ENCODE measurements at regions not wholly inside any gene's neighbourhood (a gene's known extent, or its start where the extent isn't known, plus 50 kb on each side); places are given as distances from the start of the nearest gene placed in this dataset.

- H3K36me3 ChIP-seq (ENCODE audit: control insufficient read depth, insufficient read depth, low read length), result no peaks in the 10 kb centered on the region
- no peaks in the 10 kb centered on the region for H3K4me1 ChIP-seq
- no peak overlapping the region for H2AFZ ChIP-seq
- no peaks in the 10 kb centered on the region for H3K9me3 ChIP-seq (ENCODE audit: control insufficient read depth, low read length)
- no peaks in the 10 kb centered on the region for H3K27me3 ChIP-seq (ENCODE audit: control insufficient read depth, insufficient read depth, low read length)
- TF ChIP-seq CTCF (IDR thresholded peaks at IDR 0.05), result no peak
- H3K27ac ChIP-seq, result no peak overlapping the region
- no peak overlapping the region for H3K4me2 ChIP-seq (ENCODE audit: low read length)
- no peak overlapping the region for H3K9ac ChIP-seq
- H3K4me3 ChIP-seq (ENCODE audit: low read depth, low read length), result no peak overlapping the region
- no peaks in the 10 kb centered on the region for H3K79me2 ChIP-seq
Observed at GRCh38 chr3:117527346-117527745, 817.8 kb downstream of the TUSC7 start.

GRCh38 chr3:117528688-117529087 lies 819.1 kb downstream of the TUSC7 start:
- H3K36me3 ChIP-seq (ENCODE audit: control insufficient read depth, insufficient read depth, low read length), result no peaks in the 10 kb centered on the region
- no peaks in the 10 kb centered on the region for H3K79me2 ChIP-seq
- H2AFZ ChIP-seq, result no peak overlapping the region
- H3K9me3 ChIP-seq (ENCODE audit: control insufficient read depth, low read length), result no peaks in the 10 kb centered on the region
- no peak overlapping the region for H3K4me3 ChIP-seq (ENCODE audit: low read depth, low read length)
- no peak for TF ChIP-seq CTCF (IDR thresholded peaks at IDR 0.05)
- no peak overlapping the region for H3K9ac ChIP-seq
- no peaks in the 10 kb centered on the region for H3K27me3 ChIP-seq (ENCODE audit: control insufficient read depth, insufficient read depth, low read length)
- H3K4me1 ChIP-seq, result no peaks in the 10 kb centered on the region
- no peak overlapping the region for H3K4me2 ChIP-seq (ENCODE audit: low read length)
- H3K27ac ChIP-seq, result no peak overlapping the region

GRCh38 chr3:117531078-117531767 lies 821.6 kb downstream of the TUSC7 start:
- H3K36me3 ChIP-seq (ENCODE audit: control insufficient read depth, insufficient read depth, low read length), result no peaks in the 10 kb centered on the region
- H2AFZ ChIP-seq, result peak overlapping the region; percentile 20
- H3K9me3 ChIP-seq (ENCODE audit: control insufficient read depth, low read length), result no peaks in the 10 kb centered on the region
- no peak for TF ChIP-seq CTCF (IDR thresholded peaks at IDR 0.05)
- no peak overlapping the region for H3K27ac ChIP-seq
- H3K27me3 ChIP-seq (ENCODE audit: control insufficient read depth, insufficient read depth, low read length), result no peaks in the 10 kb centered on the region
- H3K79me2 ChIP-seq, result no peaks in the 10 kb centered on the region
- H3K4me3 ChIP-seq (ENCODE audit: low read depth, low read length), result no peak overlapping the region
- H3K4me2 ChIP-seq (ENCODE audit: low read length), result no peak overlapping the region
- H3K9ac ChIP-seq, result no peak overlapping the region
- H3K4me1 ChIP-seq, result no peaks in the 10 kb centered on the region

- Histone ChIP-seq H3K36me3 (ENCODE audit: control insufficient read depth, insufficient read depth, low read length) (no peaks in the 10 kb centered on the region), H3K4me1 (no peaks in the 10 kb centered on the region), H2AFZ (no peak overlapping the region), H3K4me3 (ENCODE audit: low read depth, low read length) (no peak overlapping the region), H3K9me3 (ENCODE audit: control insufficient read depth, low read length) (no peaks in the 10 kb centered on the region), H3K79me2 (no peaks in the 10 kb centered on the region), H3K9ac (no peak overlapping the region), H3K27me3 (ENCODE audit: control insufficient read depth, insufficient read depth, low read length) (no peaks in the 10 kb centered on the region), H3K27ac (no peak overlapping the region), H3K4me2 (ENCODE audit: low read length) (no peak overlapping the region)
- no peak for TF ChIP-seq CTCF (IDR thresholded peaks at IDR 0.05)
Observed at GRCh38 chr3:117532268-117532667, 822.7 kb downstream of the TUSC7 start.

- Histone ChIP-seq H2AFZ (no peak overlapping the region), H3K79me2 (no peaks in the 10 kb centered on the region), H3K4me1 (no peaks in the 10 kb centered on the region), H3K36me3 (ENCODE audit: control insufficient read depth, insufficient read depth, low read length) (no peaks in the 10 kb centered on the region), H3K9ac (no peak overlapping the region), H3K4me3 (ENCODE audit: low read depth, low read length) (no peak overlapping the region), H3K27me3 (ENCODE audit: control insufficient read depth, insufficient read depth, low read length) (no peaks in the 10 kb centered on the region), H3K4me2 (ENCODE audit: low read length) (no peak overlapping the region), H3K9me3 (ENCODE audit: control insufficient read depth, low read length) (no peaks in the 10 kb centered on the region), H3K27ac (no peak overlapping the region)
- TF ChIP-seq CTCF (IDR thresholded peaks at IDR 0.05), result no peak
Observed at GRCh38 chr3:117534138-117534537, 824.6 kb downstream of the TUSC7 start.

All from parathyroid adenoma (tissue), 2 donors.